RWPE2 (cell line): ENCODE measurements at regions not wholly inside any gene's neighbourhood (a gene's known extent, or its start where the extent isn't known, plus 50 kb on each side); places are given as distances from the start of the nearest gene placed in this dataset.

Experiments
- ATAC-seq: fragments of 200-7000 bp; cut with Tn5 transposase; 3 replicates; pipeline ENCODE4 v1.9.1; 2021; ENCODE audit warnings: low read depth
- DNase-seq: peaks from one replicate; pipeline ENCODE4 v3.0.0-alpha.2; 2020; ENCODE audit warnings: low spot score
- H3K27ac ChIP-seq: fragments of 450-650 bp; 2 replicates; pipeline ENCODE4 v1.5.1; 2017; ENCODE audit warnings: mild to moderate bottlenecking; ENCODE audit not compliant: poor library complexity, severe bottlenecking
- H3K27me3 ChIP-seq: fragments of 250-450 bp; sonication (Bioruptor Pico); 2 replicates; pipeline ENCODE4 v1.5.1; 2021; ENCODE audit warnings: mild to moderate bottlenecking, moderate library complexity; ENCODE audit not compliant: insufficient read depth, poor library complexity, severe bottlenecking
- H3K36me3 ChIP-seq: fragments of 250-450 bp; sonication (Bioruptor Pico); 2 replicates; pipeline ENCODE4 v1.5.1; 2020; ENCODE audit warnings: low read depth, mild to moderate bottlenecking, moderate library complexity
- H3K4me1 ChIP-seq: fragments of 250-450 bp; sonication (Bioruptor Pico); 2 replicates; pipeline ENCODE4 v1.5.1; 2021; ENCODE audit warnings: mild to moderate bottlenecking, moderate library complexity; ENCODE audit not compliant: insufficient read depth, poor library complexity, severe bottlenecking
- H3K4me3 ChIP-seq: fragments of 250-450 bp; sonication (Bioruptor Pico); 2 replicates; pipeline ENCODE4 v1.5.1; 2021; ENCODE audit warnings: mild to moderate bottlenecking, moderate library complexity; ENCODE audit not compliant: severe bottlenecking
- H3K9me3 ChIP-seq: fragments of 250-450 bp; sonication (Bioruptor Pico); 2 replicates; pipeline ENCODE4 v1.5.1; 2021; ENCODE audit warnings: mild to moderate bottlenecking, moderate library complexity; ENCODE audit not compliant: severe bottlenecking
- CTCF ChIP-seq: fragments of 450-650 bp; IDR thresholded peaks from one replicate; pipeline ENCODE4 v1.5.1; 2017; ENCODE audit warnings: mild to moderate bottlenecking, moderate library complexity; ENCODE audit not compliant: poor library complexity, severe bottlenecking

GRCh38 chr9:91145496-91145895, 216.2 kb downstream of the AUH start:
- H3K4me3 ChIP-seq: no peak overlapping the region
- H3K9me3 ChIP-seq: no peaks in the 10 kb centered on the region
- H3K36me3 ChIP-seq: no peaks in the 10 kb centered on the region
- H3K27me3 ChIP-seq: no peaks in the 10 kb centered on the region
- ATAC-seq (no peak), DNase-seq (no peak)
- no peak for TF ChIP-seq CTCF
- peaks cover 9% of the 10 kb centered on the region for H3K4me1 ChIP-seq
- H3K27ac ChIP-seq: no peak overlapping the region

- TF ChIP-seq CTCF: no peak
- Histone ChIP-seq H3K36me3 (no peaks in the 10 kb centered on the region), H3K4me1 (peaks cover 16% of the 10 kb centered on the region), H3K9me3 (no peaks in the 10 kb centered on the region), H3K27me3 (no peaks in the 10 kb centered on the region), H3K27ac (no peak overlapping the region), H3K4me3 (no peak overlapping the region)
- no peak for DNase-seq
- ATAC-seq: no peak
These were observed 215.2 kb downstream of the AUH start for GRCh38 chr9:91146391-91147019.

- Histone ChIP-seq H3K9me3 (no peaks in the 10 kb centered on the region), H3K27ac (peak overlapping the region; percentile 30), H3K4me1 (peaks cover 16% of the 10 kb centered on the region), H3K4me3 (no peak overlapping the region), H3K27me3 (no peaks in the 10 kb centered on the region), H3K36me3 (no peaks in the 10 kb centered on the region)
- ATAC-seq: no peak
- no peak for TF ChIP-seq CTCF
- DNase-seq: no peak
These were observed 214.5 kb downstream of the AUH start for GRCh38 chr9:91147079-91147708.

- TF ChIP-seq CTCF: no peak
- Histone ChIP-seq H3K4me3 (no peak overlapping the region), H3K27me3 (no peaks in the 10 kb centered on the region), H3K4me1 (peaks cover 16% of the 10 kb centered on the region), H3K36me3 (no peaks in the 10 kb centered on the region), H3K9me3 (no peaks in the 10 kb centered on the region), H3K27ac (peak overlapping the region; percentile 30)
- DNase-seq (no peak), ATAC-seq (no peak)
These were observed 213.4 kb downstream of the AUH start for GRCh38 chr9:91148306-91148705.
